22Rv1 (cell line): ENCODE measurements at regions not wholly inside any gene's neighbourhood (a gene's known extent, or its start where the extent isn't known, plus 50 kb on each side); places are given as distances from the start of the nearest gene placed in this dataset.

Source experiments
- ZFX ChIP-seq: fragments of 450-650 bp; IDR thresholded peaks from 2 replicates; pipeline ENCODE4 v1.6.1; 2017; ENCODE audit warnings: antibody characterized with exemption, borderline replicate concordance
- TF ChIP-seq, protein P1 (sequence below): fragments of 450-650 bp; IDR thresholded peaks from 2 replicates; pipeline ENCODE4 v1.5.1; 2017; ENCODE audit warnings: mild to moderate bottlenecking

DNA sequence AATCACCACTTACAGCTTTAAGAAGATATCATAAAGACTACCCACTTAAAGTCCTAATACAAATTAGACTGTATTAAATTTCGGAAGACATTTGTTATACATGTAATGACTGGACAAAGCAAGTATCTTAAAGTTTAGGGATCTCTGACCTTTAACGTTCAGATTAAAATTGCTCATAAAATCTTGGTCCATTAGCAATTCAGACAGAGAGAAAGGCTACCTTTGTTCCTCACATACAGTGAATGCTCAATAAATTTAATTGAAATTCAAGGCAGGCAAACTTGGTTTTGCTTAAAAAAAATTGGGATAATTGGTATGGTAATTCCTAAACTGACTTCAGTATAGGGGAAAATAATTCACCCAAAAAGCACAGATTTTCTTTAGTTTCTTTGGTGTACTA is 285.9 kb upstream of the EMCN start:
- TF ChIP-seq, protein P1, sequence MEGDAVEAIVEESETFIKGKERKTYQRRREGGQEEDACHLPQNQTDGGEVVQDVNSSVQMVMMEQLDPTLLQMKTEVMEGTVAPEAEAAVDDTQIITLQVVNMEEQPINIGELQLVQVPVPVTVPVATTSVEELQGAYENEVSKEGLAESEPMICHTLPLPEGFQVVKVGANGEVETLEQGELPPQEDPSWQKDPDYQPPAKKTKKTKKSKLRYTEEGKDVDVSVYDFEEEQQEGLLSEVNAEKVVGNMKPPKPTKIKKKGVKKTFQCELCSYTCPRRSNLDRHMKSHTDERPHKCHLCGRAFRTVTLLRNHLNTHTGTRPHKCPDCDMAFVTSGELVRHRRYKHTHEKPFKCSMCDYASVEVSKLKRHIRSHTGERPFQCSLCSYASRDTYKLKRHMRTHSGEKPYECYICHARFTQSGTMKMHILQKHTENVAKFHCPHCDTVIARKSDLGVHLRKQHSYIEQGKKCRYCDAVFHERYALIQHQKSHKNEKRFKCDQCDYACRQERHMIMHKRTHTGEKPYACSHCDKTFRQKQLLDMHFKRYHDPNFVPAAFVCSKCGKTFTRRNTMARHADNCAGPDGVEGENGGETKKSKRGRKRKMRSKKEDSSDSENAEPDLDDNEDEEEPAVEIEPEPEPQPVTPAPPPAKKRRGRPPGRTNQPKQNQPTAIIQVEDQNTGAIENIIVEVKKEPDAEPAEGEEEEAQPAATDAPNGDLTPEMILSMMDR: no peak
- no peak for TF ChIP-seq ZFX
